Endometrium (tissue), 2 donors: ENCODE measurements at regions not wholly inside any gene's neighbourhood (a gene's known extent, or its start where the extent isn't known, plus 50 kb on each side); places are given as distances from the start of the nearest gene placed in this dataset.

Experiments
- FAIRE-seq: peaks from 2 replicates; lab custom pipeline; 2012; peaks lifted over from hg19 to GRCh38; lab: Jason Lieb, UNC
- donor health status: control.
- donor health status: control.

DNA sequence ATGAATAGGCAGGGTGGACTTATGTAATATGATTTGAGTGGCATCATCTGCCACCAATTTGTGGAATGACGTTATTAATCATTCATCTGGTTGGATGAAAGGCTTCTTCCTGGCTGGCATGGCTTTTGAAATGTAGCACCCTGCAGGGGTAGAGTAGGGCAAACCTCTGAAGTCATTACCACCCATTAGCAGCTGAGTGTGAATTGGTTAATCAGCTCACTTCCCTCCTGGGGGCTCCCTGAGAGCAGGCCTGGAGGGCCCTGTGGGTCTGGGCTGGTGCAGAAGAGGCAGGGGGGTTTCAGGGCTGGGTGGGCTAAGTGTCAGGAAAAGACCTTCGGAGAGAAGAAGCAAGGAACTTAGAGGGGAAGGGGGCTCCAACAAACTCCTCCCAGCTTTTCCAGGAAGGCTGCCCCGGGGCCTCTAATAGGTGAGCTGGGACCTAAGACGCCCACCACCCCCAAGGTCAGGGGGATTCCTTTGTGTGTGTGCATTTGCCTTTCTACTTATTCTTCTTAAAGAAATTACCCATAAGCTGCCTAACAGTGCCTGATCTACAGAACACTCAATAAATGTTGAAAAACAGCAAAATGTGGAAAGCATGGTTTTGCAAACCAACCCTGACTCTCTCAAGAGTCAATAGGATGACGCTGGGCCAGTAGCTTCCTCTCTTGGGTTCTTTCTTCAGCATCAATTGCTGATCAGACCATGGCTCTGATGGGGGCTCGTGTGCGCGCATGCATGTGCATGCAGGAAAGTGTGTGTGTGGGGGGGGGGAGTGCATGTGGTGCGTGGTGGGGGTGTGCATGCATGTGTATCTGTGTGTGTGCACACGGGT is 49.7 kb upstream of the ZNF516 start:
- no peak for FAIRE-seq
